ENCODE measurements at regions not wholly inside any gene's neighbourhood (a gene's known extent, or its start where the extent isn't known, plus 50 kb on each side); places are given as distances from the start of the nearest gene placed in this dataset.

- no peak overlapping the region for H3K27ac ChIP-seq
- no peak for TF ChIP-seq POLR2A (IDR thresholded peaks at IDR 0.05)
- TF ChIP-seq CTCF (IDR thresholded peaks at IDR 0.05): no peak
- no peaks in the 10 kb centered on the region for H3K27me3 ChIP-seq
- intact Hi-C loops (cut with DNase I; ENCODE audit: low total_unique reads): no loop called here
- H3K9me3 ChIP-seq: no peaks in the 10 kb centered on the region
- 77 to 80% methylated on average over 4 to 23 of the region's 24 CpGs for WGBS, 2 donors
- DNase-seq: no peak
- no peaks in the 10 kb centered on the region for H3K4me1 ChIP-seq
- H3K4me3 ChIP-seq: peak overlapping the region in 1 of 2 donors; percentile 10
- no peaks in the 10 kb centered on the region for H3K36me3 ChIP-seq (ENCODE audit: low read depth, missing control alignments)
Measured at GRCh38 chrX:131752493-131753198, 208.8 kb downstream of the OR13H1 start.

GRCh38 chrX:131762802-131763234 is 218.9 kb downstream of the OR13H1 start:
- Histone ChIP-seq H3K4me3 (no peak overlapping the region), H3K27me3 (no peaks in the 10 kb centered on the region), H3K27ac (no peak overlapping the region), H3K9me3 (no peaks in the 10 kb centered on the region), H3K36me3 (ENCODE audit: low read depth, missing control alignments) (no peaks in the 10 kb centered on the region), H3K4me1 (no peaks in the 10 kb centered on the region)
- no peak for DNase-seq
- intact Hi-C loops (cut with DNase I; ENCODE audit: low total_unique reads): no loop called here
- 85 to 90% methylated on average over 6 to 7 of the region's 7 CpGs for WGBS, 2 donors
- TF ChIP-seq POLR2A (IDR thresholded peaks at IDR 0.05): no peak
- TF ChIP-seq CTCF (IDR thresholded peaks at IDR 0.05): no peak

- 95 to 96% methylated on average over 4 to 10 of the region's 10 CpGs for WGBS, 2 donors
- TF ChIP-seq CTCF (IDR thresholded peaks at IDR 0.05) (no peak), POLR2A (IDR thresholded peaks at IDR 0.05) (no peak)
- Histone ChIP-seq H3K4me1 (no peaks in the 10 kb centered on the region), H3K9me3 (no peaks in the 10 kb centered on the region), H3K27ac (no peak overlapping the region), H3K4me3 (no peak overlapping the region), H3K36me3 (ENCODE audit: low read depth, missing control alignments) (no peaks in the 10 kb centered on the region), H3K27me3 (no peaks in the 10 kb centered on the region)
- intact Hi-C loops (cut with DNase I; ENCODE audit: low total_unique reads): no loop called here
- no peak for DNase-seq
Measured at GRCh38 chrX:131763674-131764073, 219.8 kb downstream of the OR13H1 start.

- Histone ChIP-seq H3K9me3 (no peaks in the 10 kb centered on the region), H3K27me3 (no peaks in the 10 kb centered on the region), H3K4me1 (no peaks in the 10 kb centered on the region), H3K4me3 (no peak overlapping the region), H3K36me3 (ENCODE audit: low read depth, missing control alignments) (no peaks in the 10 kb centered on the region), H3K27ac (no peak overlapping the region)
- no peak for TF ChIP-seq CTCF (IDR thresholded peaks at IDR 0.05)
- TF ChIP-seq POLR2A (IDR thresholded peaks at IDR 0.05): no peak
- no peak for DNase-seq
- intact Hi-C loops (cut with DNase I; ENCODE audit: low total_unique reads): no loop called here
- WGBS, 2 donors: 92 to 96% methylated on average over 5 of the region's 5 CpGs
Measured at GRCh38 chrX:131764216-131764615, 220.3 kb downstream of the OR13H1 start.
